Inferior parietal cortex (tissue), 1 donor: ENCODE measurements at regions not wholly inside any gene's neighbourhood (a gene's known extent, or its start where the extent isn't known, plus 50 kb on each side); places are given as distances from the start of the nearest gene placed in this dataset.
"Not testable (repeated sequence)": the region's sequence is repeated elsewhere in the genome, so short reads cannot be mapped to it uniquely, and the experiment has no call there.

Experiments used
- DNase-seq: peaks from one replicate; pipeline ENCODE4 v3.0.0-alpha.2; 2016; ENCODE audit errors: extremely low spot score

- DNase-seq: not testable (repeated sequence)
These were observed 77.6 kb downstream of the HHIPL2 start for GRCh38 chr1:222470252-222470805.

GRCh38 chr1:222466150-222466865, 81.6 kb downstream of the HHIPL2 start:
- DNase-seq: no peak

GRCh38 chr1:222465211-222466041, 82.5 kb downstream of the HHIPL2 start:
- DNase-seq: peak; percentile 91

- peak; percentile 81 for DNase-seq
These were observed 83.1 kb downstream of the HHIPL2 start for GRCh38 chr1:222464841-222465210.

GRCh38 chr1:222463059-222463730, 84.7 kb downstream of the HHIPL2 start:
- no peak for DNase-seq

- no peak for DNase-seq
These were observed 85.3 kb downstream of the HHIPL2 start for GRCh38 chr1:222462601-222463000.

- no peak for DNase-seq
These were observed 86.0 kb downstream of the HHIPL2 start for GRCh38 chr1:222461941-222462340.

- DNase-seq: no peak
These were observed 88.3 kb downstream of the HHIPL2 start for GRCh38 chr1:222459652-222460051.

- DNase-seq: no peak
These were observed 90.4 kb downstream of the HHIPL2 start for GRCh38 chr1:222457513-222457912.

- no peak for DNase-seq
These were observed 90.8 kb downstream of the HHIPL2 start for GRCh38 chr1:222457084-222457483.

GRCh38 chr1:222455188-222455879, 92.6 kb downstream of the HHIPL2 start:
- peak; percentile 92 for DNase-seq

GRCh38 chr1:222454782-222455181, 93.1 kb downstream of the HHIPL2 start:
- no peak for DNase-seq

- DNase-seq: no peak
These were observed 93.7 kb downstream of the HHIPL2 start for GRCh38 chr1:222454186-222454585.

- no peak for DNase-seq
These were observed 95.9 kb downstream of the HHIPL2 start for GRCh38 chr1:222452031-222452430.

GRCh38 chr1:222443566-222443965, 104.3 kb downstream of the HHIPL2 start:
- DNase-seq: no peak

- DNase-seq: no peak
These were observed 106.8 kb downstream of the HHIPL2 start for GRCh38 chr1:222441066-222441465.

- DNase-seq: no peak
These were observed 123.1 kb downstream of the HHIPL2 start for GRCh38 chr1:222424826-222425225.

- DNase-seq: no peak
These were observed 126.5 kb downstream of the HHIPL2 start for GRCh38 chr1:222421380-222421779.

GRCh38 chr1:222420633-222421032, 127.3 kb downstream of the HHIPL2 start:
- DNase-seq: no peak

GRCh38 chr1:222418654-222419053, 129.2 kb downstream of the HHIPL2 start:
- no peak for DNase-seq

GRCh38 chr1:222417264-222417663, 130.6 kb downstream of the HHIPL2 start:
- no peak for DNase-seq
